ENCODE measurements at regions not wholly inside any gene's neighbourhood (a gene's known extent, or its start where the extent isn't known, plus 50 kb on each side); places are given as distances from the start of the nearest gene placed in this dataset.

DNA sequence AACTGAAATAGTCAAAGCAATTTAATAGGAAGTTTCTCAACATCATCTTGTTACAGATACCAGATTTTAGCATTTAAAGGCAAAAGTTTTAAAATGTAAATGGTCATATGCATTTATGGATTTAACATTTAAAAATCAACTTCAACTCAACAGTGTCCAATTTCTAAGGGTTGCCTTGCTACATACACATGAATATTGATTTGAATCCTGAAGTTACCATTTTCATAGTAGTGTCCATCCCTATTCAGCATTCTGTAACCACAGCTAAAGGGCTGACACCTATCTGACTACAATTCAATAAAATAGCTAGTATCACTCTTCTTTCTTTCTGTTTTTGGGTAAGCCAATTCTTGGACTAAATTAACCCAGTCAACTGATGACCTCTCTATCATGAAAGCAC, 164.0 kb upstream of the CFAP20DC start:
- TF ChIP-seq, protein P1, sequence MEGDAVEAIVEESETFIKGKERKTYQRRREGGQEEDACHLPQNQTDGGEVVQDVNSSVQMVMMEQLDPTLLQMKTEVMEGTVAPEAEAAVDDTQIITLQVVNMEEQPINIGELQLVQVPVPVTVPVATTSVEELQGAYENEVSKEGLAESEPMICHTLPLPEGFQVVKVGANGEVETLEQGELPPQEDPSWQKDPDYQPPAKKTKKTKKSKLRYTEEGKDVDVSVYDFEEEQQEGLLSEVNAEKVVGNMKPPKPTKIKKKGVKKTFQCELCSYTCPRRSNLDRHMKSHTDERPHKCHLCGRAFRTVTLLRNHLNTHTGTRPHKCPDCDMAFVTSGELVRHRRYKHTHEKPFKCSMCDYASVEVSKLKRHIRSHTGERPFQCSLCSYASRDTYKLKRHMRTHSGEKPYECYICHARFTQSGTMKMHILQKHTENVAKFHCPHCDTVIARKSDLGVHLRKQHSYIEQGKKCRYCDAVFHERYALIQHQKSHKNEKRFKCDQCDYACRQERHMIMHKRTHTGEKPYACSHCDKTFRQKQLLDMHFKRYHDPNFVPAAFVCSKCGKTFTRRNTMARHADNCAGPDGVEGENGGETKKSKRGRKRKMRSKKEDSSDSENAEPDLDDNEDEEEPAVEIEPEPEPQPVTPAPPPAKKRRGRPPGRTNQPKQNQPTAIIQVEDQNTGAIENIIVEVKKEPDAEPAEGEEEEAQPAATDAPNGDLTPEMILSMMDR (IDR thresholded peaks at IDR 0.05): no peak
- TF ChIP-seq POLR2A (IDR thresholded peaks at IDR 0.05): no peak
